ENCODE measurements at regions not wholly inside any gene's neighbourhood (a gene's known extent, or its start where the extent isn't known, plus 50 kb on each side); places are given as distances from the start of the nearest gene placed in this dataset.

DNA sequence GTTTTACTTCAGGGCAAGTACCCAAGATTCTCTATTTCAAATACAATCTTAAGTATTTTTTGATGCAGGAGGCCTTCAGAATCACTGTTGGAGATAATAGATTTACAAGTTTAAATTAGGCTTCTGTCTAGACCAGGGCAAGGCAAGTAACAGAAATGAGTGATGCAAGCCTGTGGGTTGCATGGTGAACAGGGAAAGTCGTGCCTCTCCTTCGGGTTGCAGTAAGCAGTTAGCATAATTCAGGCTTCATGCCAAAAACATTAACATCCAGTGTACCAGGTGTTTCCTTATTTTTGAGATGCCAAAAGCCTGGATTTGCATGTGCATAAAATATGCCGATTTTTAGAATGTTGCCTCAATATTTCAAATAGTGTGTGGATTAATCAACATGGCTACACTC lies 369.0 kb downstream of the CAAP1 start:
- H2BK20ac ChIP-seq (ENCODE audit: low read length), result no peak overlapping the region
- H4K5ac ChIP-seq (ENCODE audit: insufficient read length, low read depth, low read length), result no peak overlapping the region
- H3K9me3 ChIP-seq (ENCODE audit: insufficient read depth in 2 of 2, low read depth in 1 of 2, low read length in 1 of 2), result no peaks in the 10 kb centered on the region; a peak in 1 of 4 replicates
- H3K4me2 ChIP-seq (ENCODE audit: insufficient read depth in 1 of 2, low read depth in 2 of 2, low read length in 2 of 2), result no peak overlapping the region
- H4K8ac ChIP-seq (ENCODE audit: extremely low read depth, insufficient read depth, low read length), result no peak overlapping the region
- H2BK120ac ChIP-seq (replicated peaks; ENCODE audit: low read depth, low read length), result no peak overlapping the region
- H3K9ac ChIP-seq (replicated peaks in 1 of 4; ENCODE audit: extremely low read depth in 1 of 4, low read depth in 3 of 4, low read length in 3 of 4), result 0 out of 7 replicates have a peak overlapping the region, but pooled peaks of 1 of the 4 experiments have one; percentile 15
- TF ChIP-seq SP1 (IDR thresholded peaks at IDR 0.05; ENCODE audit: low read depth, low read length), result no peak
- no peak for TF ChIP-seq BCL11A (IDR thresholded peaks at IDR 0.05; ENCODE audit: low read depth in 2 of 2, low read length in 2 of 2)
- no peak for TF ChIP-seq SUZ12 (IDR thresholded peaks at IDR 0.05; ENCODE audit: low read length)
- no peak for TF ChIP-seq SIRT6 (IDR thresholded peaks at IDR 0.05; ENCODE audit: low read length)
- no peak for TF ChIP-seq GTF2F1 (IDR thresholded peaks at IDR 0.05; ENCODE audit: borderline replicate concordance, low read depth, low read length)
- no peak for TF ChIP-seq KDM4A (IDR thresholded peaks at IDR 0.05; ENCODE audit: low read depth, low read length, severe bottlenecking)
- no peak for TF ChIP-seq RFX5 (IDR thresholded peaks at IDR 0.05; ENCODE audit: borderline replicate concordance, low read depth, low read length)
- TF ChIP-seq, protein P1, sequence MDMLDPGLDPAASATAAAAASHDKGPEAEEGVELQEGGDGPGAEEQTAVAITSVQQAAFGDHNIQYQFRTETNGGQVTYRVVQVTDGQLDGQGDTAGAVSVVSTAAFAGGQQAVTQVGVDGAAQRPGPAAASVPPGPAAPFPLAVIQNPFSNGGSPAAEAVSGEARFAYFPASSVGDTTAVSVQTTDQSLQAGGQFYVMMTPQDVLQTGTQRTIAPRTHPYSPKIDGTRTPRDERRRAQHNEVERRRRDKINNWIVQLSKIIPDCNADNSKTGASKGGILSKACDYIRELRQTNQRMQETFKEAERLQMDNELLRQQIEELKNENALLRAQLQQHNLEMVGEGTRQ (IDR thresholded peaks at IDR 0.05; ENCODE audit: low read length), result no peak
- no peak for TF ChIP-seq CHD1 (IDR thresholded peaks at IDR 0.05; ENCODE audit: low read depth, low read length)
- DNase-seq (ENCODE audit: low read depth in 1 of 2, low spot score in 2 of 2) (no peak), FAIRE-seq (no peak)
- no peaks in the 10 kb centered on the region for H3K36me3 ChIP-seq (ENCODE audit: control insufficient read depth in 2 of 4, insufficient read depth in 4 of 4, low read length in 3 of 4)
- WGBS, 2 experiments (ENCODE audit: extremely low coverage in 1 of 2, insufficient coverage in 1 of 2, insufficient read length in 1 of 2, insufficient replicate concordance in 2 of 2, low coverage in 1 of 2, low lambda C conversion rate in 2 of 2, missing lambda C conversion rate in 1 of 2), result 56% methylated on average over 3 of the region's 3 CpGs; no CpG with 5 or more reads in 1 of the 2 experiments
- ChIA-PET POLR2A (ENCODE audit: partially characterized antibody) (no interaction called here), CTCF (ENCODE audit: partially characterized antibody) (no interaction called here)
- no peak overlapping the region for H3K56ac ChIP-seq (replicated peaks; ENCODE audit: insufficient read length, low read depth, low read length)
- H3K14ac ChIP-seq (ENCODE audit: insufficient read length), result no peak overlapping the region
- H4K91ac ChIP-seq (replicated peaks; ENCODE audit: insufficient read length, low read length), result no peak overlapping the region
- no peaks in the 10 kb centered on the region for H4K20me1 ChIP-seq (replicated peaks in 1 of 2; ENCODE audit: control insufficient read depth in 1 of 2, insufficient read depth in 2 of 2, low read length in 2 of 2)
- H2AK5ac ChIP-seq (ENCODE audit: low read depth, low read length), result no peak overlapping the region
- no peaks in the 10 kb centered on the region for H3K23me2 ChIP-seq (ENCODE audit: low read depth, low read length)
- H3K23ac ChIP-seq (ENCODE audit: insufficient read length), result no peak overlapping the region
- H3K18ac ChIP-seq (ENCODE audit: extremely low read depth, low read length), result no peak overlapping the region
- no peaks in the 10 kb centered on the region for H3K79me1 ChIP-seq (ENCODE audit: low read depth, low read length)
- no peaks in the 10 kb centered on the region for H3K27me3 ChIP-seq (replicated peaks in 1 of 4; ENCODE audit: control insufficient read depth in 3 of 4, extremely low read depth in 1 of 4, insufficient read depth in 3 of 4, low read length in 3 of 4)
- no peak overlapping the region for H3K4me3 ChIP-seq (ENCODE audit: extremely low read depth in 1 of 4, insufficient read depth in 2 of 4, low read depth in 3 of 4, low read length in 4 of 4)
- no peaks in the 10 kb centered on the region for H3K79me2 ChIP-seq (ENCODE audit: control insufficient read depth in 1 of 2, insufficient read depth in 2 of 2, low read length in 2 of 2)
- H2BK12ac ChIP-seq (ENCODE audit: low read depth, low read length), result no peak overlapping the region
- H3K4ac ChIP-seq (replicated peaks; ENCODE audit: insufficient read length, low read depth, low read length), result no peak overlapping the region
- no peak overlapping the region for H2BK15ac ChIP-seq (ENCODE audit: low read length)
- no peak overlapping the region for H2AFZ ChIP-seq (ENCODE audit: low read length)
- no peaks in the 10 kb centered on the region for H3K4me1 ChIP-seq (replicated peaks in 1 of 4; ENCODE audit: control insufficient read depth in 3 of 4, insufficient read depth in 4 of 4, low read length in 3 of 4)
- no peak overlapping the region for H2BK5ac ChIP-seq (ENCODE audit: low read depth, low read length)
- no peak overlapping the region for H3K27ac ChIP-seq (ENCODE audit: low read depth, low read length)
